B cell (primary cell): ENCODE measurements at regions not wholly inside any gene's neighbourhood (a gene's known extent, or its start where the extent isn't known, plus 50 kb on each side); places are given as distances from the start of the nearest gene placed in this dataset.

ENCODE experiments used
- CTCF ChIP-seq: fragments of 200-600 bp; IDR thresholded peaks from one replicate; pipeline ENCODE4 v1.8.0; 2022; ENCODE audit warnings: antibody characterized with exemption, mild to moderate bottlenecking
- EZH2 ChIP-seq: IDR thresholded peaks from 2 replicates; pipeline ENCODE4 v1.6.1; 2012; ENCODE audit warnings: borderline replicate concordance, low read depth, mild to moderate bottlenecking, moderate library complexity, low read length; ENCODE audit not compliant: insufficient read depth, poor library complexity, severe bottlenecking

GRCh38 chr12:131420867-131421447 is 289.9 kb upstream of the SFSWAP start:
- TF ChIP-seq CTCF (no peak), EZH2 (no peak)
